Cardiac fibroblast (primary cell): ENCODE measurements at regions not wholly inside any gene's neighbourhood (a gene's known extent, or its start where the extent isn't known, plus 50 kb on each side); places are given as distances from the start of the nearest gene placed in this dataset.

Source experiments
- DNase-seq, 2 donors: peaks; one replicate each; pipeline versions ENCODE4 v3.0.0 to v3.0.0-alpha.2; 2010; ENCODE audit warnings: low read depth in 2 of 2
- H3K4me3 ChIP-seq, 2 donors: replicated peaks in 1 of 2; 1 replicate in 1 of 2; 2 replicates in 1 of 2; pipeline ENCODE4 v1.5.1; 2011; ENCODE audit warnings: low read depth in 2 of 2, low read length in 2 of 2, mild to moderate bottlenecking in 2 of 2, moderate library complexity in 1 of 2
- CTCF ChIP-seq: IDR thresholded peaks from one replicate; pipeline ENCODE4 v1.5.1; 2011; ENCODE audit warnings: low read depth, mild to moderate bottlenecking, low read length, inconsistent platforms

DNA sequence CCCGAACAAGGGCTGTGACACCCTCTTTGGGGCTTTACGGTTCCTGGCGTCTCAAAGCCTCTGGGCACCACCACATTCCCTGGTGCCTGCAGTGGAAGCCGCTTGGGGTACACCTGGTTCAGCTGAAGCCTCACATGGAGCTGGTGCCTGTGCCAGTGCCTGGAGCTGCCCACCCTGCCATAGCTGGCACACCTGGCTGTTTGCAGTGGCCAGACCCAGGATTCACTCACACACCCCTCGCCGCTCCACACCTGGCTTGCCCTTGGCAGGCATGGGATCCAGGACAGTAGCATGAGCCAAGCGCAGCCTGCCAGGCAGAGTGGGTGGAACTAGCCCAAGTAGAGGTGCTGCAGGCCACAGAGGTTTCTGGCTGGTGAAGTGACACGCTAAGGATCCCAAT is 641.8 kb downstream of the TLE4 start:
- TF ChIP-seq CTCF, result no peak
- no peak for DNase-seq
- no peak overlapping the region for H3K4me3 ChIP-seq

DNA sequence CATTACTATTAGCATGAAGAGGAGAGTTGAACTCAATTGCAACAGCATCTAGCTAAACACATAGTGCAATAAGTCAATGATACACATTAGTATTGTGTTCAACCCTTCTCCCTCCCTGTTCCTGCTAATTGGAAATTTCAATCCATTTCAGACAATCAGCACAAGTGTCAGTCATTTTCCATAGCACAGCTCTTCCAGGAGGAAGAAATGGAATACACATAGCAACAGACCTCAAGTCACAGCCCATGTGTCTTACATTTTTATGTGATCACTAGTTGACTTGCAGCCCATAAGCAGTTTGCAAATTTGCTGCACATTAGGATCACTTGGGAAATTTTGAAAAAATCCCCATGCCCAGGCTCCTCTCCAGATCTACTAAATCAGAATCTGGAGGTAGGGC is 636.9 kb downstream of the TLE4 start:
- no peak for TF ChIP-seq CTCF
- no peak for DNase-seq
- no peak overlapping the region for H3K4me3 ChIP-seq

DNA sequence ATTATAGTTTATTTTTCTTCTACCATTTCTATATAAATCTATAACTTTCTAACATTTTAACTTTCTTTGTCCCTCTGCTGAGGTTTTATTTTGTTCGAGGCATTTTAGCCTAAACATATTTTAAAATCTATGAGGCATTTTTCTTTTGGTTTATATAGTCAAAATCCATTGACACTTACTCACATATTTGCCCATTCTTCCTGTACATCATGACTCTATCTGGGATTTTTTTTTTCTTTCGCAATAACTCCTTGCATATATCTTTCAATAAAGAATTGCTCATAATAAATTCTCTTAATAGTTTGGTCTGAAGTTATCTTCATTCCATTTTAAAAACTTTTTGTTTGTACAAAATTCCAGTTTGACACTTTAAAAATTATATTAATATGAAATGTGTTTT is 632.3 kb downstream of the TLE4 start:
- DNase-seq, result peak in 1 of 2 donors; percentile 43
- no peak for TF ChIP-seq CTCF
- H3K4me3 ChIP-seq, result no peak overlapping the region

DNA sequence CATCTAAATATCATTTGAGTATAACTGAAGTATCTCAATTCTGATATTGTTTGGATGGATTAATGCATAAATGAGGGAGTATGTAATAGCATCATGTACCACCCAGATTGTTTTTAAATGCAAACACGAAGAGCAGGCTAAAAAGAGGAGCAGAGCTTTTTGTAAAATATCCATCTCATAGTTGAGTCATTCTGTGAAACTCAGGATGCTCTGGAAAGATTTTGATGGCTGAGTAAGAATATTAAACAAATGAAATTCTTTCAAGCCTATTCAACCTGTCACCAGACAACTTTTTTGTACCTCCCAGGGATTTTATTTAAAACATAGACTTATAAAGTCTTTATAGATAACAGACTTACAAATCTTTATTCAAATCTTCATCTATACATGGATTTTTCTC is 625.9 kb downstream of the TLE4 start:
- H3K4me3 ChIP-seq, result no peak overlapping the region
- TF ChIP-seq CTCF, result no peak
- DNase-seq, result peak in 1 of 2 donors; percentile 3

- TF ChIP-seq CTCF, result no peak
- no peak overlapping the region for H3K4me3 ChIP-seq
- no peak for DNase-seq
Observed at GRCh38 chr9:80191108-80191507, 619.3 kb downstream of the TLE4 start.

- DNase-seq, result no peak
- no peak overlapping the region for H3K4me3 ChIP-seq
- TF ChIP-seq CTCF, result no peak
Observed at GRCh38 chr9:80188579-80188978, 616.8 kb downstream of the TLE4 start.

GRCh38 chr9:80185112-80185738 is 613.5 kb downstream of the TLE4 start:
- no peak overlapping the region for H3K4me3 ChIP-seq
- no peak for TF ChIP-seq CTCF
- DNase-seq, result no peak
